Midbrain (tissue), 1 donor: ENCODE measurements at regions not wholly inside any gene's neighbourhood (a gene's known extent, or its start where the extent isn't known, plus 50 kb on each side); places are given as distances from the start of the nearest gene placed in this dataset.
"Not testable (repeated sequence)": the region's sequence is repeated elsewhere in the genome, so short reads cannot be mapped to it uniquely, and the experiment has no call there.

Experiments
- DNase-seq: peaks from one replicate; lab custom pipeline; 2025; lab: John Stamatoyannopoulos, UW

DNA sequence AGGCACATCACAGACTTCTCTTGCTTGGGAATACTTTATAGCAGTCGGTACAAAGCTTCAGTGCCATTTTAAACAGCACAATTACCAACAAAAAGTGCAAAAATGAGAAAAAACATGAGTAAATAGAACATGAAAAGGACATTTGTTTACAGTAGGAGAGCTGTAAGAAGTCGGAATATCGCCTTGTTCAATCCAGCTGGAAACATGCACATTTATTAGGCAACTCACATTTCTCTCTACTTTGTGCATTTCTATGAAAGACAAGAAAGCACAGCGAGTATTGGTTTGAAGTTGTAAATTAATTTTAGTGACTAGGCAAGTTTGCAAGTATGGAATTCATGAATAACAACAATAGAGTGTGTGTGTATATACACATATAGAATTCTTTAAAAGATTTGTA is 484.7 kb downstream of the DACH1 start:
- DNase-seq, result no peak

DNA sequence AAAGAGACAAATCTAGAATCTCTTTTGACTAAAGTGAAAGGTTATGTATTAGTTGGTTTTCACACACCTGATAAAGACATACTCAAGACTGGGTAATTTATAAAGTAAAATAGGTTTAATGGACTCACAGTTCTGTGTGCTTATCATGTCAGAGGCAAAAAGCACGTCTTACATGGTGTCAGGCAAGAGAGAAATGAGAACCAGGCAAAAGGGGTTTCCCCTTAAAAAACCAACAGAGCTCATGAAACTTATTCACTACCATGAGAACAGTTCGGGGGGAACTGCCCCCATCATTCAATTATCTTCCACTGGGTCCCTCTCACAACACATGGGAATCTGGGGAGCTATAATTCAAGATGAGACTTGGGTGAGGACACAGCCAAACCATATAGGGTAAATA is 486.8 kb downstream of the DACH1 start:
- DNase-seq, result no peak

DNA sequence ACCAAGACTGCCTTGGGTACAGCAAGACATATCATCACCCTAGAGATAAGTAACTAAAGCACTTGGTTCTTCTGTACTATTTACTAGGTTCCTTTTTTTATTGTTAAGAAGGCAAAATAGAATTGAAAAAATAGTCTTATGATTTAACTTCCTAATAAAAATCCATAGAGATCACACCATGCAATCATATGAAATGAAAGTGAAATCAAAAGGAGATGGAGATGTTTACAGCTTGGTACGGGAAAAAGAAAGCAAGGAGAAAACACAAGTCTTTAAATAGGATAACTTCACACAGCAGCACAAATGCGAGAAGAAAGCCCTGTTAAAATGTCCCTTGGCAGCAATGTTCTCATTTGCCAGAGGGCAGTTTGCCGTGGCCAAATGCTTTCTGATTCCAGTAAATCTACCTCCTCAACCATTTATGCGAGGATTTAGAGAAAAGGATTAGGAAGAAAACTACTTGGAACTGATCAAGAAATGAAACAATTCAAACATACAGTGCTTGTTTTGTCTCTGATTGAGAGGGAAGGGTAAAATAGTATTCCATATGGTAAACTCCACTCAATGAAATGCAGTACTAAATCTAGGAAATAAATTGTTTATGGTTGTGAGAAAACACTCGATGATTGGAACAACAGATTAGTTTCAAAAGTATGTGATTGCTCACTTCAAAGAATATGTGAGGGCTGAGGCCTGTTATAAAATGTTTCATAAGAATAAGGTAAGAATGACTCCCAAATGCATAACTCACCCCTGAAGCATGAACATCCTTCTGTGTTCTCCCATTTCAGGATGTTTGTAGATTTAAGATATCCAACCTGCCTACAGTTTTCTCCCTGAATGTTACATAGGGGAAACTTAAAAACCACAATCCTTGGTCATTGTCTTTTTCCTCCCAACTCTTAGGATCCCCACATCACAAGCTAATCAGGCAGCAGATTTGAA is 487.8 kb downstream of the DACH1 start:
- peak; percentile 5 for DNase-seq

DNA sequence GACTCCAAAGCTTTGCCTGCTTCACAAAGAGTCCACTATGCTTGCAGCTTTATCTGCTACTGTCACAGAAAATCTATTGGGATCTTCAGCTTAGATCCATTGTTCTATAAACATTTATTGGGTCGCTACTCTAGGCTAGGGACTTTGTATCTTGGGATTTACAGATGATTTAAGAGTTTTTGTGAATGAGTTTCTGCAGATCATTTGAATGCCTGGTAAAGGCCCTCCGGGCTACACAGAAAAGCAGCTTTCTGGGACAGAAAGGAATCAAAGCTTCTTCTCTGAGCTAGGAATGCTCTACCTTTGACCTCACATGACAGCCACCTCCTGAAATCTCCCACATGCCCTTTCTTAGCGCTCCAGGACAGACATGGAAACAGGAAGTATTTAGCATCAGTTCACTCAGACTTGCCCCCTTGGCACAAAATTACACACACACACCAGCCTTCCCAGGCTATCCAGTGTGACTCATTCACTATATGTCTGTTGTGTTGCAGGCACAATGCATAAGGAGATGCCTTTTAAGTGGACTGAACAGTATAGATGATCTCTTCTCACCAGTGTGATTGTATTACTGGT is 492.4 kb downstream of the DACH1 start:
- no peak for DNase-seq

GRCh38 chr13:71368336-71368735 is 498.7 kb downstream of the DACH1 start:
- no peak for DNase-seq

DNA sequence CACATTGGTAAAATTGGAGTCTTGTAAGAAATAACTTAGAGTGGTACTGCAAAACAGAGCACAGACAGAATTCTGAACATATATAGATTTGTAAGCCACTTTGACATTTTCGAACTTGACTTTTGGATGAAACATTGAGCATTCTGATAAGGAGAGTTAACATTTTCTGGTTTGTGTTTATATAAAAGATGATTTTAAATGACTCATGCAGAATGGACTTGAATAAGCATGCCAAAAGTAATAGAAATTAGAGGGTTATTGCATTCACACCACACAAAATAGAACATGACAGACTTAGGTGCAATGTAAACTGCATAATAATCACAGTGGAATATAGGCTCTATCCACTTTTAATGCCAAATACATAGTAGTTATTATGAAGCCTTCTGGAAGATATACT is 507.0 kb downstream of the DACH1 start:
- no peak for DNase-seq

DNA sequence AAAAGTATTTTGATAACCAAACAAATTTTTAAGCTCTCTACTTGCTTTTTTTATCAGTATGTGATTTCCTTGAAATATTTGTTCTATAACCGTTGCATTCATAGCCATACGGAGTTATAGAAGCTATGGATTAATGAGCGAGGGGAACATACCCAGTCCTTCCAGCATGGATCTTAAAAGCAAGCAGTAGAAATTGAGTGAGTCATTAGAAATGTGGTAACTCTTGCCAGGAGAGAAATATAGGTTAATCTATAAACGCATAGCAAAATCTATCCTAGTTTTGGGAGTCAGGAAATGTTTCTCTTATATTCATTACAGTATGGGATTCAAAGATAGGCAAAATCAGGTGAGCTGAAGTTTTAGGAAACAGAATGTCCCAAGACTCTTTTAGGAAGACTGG is 507.4 kb downstream of the DACH1 start:
- no peak for DNase-seq

GRCh38 chr13:71358218-71358617 is 508.8 kb downstream of the DACH1 start:
- no peak for DNase-seq

DNA sequence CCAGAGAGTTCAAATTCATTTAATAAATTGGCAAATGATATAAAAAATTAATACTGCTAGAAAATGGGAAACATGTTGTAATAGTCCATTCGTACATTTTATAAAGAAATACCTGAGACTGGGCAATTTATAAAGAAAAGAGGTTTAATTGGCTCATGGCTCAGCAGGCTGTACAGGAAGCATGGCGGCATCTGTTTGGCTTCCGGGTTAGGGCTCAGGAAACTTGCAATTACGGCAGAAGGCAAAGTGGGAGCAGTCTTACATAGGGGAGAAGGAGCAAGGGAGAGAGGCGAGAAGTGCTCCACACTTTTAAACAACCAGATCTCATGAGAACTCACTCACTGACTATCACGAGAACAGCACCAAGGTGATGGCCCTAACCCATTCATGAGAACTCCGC is 512.0 kb downstream of the DACH1 start:
- DNase-seq, result no peak

DNA sequence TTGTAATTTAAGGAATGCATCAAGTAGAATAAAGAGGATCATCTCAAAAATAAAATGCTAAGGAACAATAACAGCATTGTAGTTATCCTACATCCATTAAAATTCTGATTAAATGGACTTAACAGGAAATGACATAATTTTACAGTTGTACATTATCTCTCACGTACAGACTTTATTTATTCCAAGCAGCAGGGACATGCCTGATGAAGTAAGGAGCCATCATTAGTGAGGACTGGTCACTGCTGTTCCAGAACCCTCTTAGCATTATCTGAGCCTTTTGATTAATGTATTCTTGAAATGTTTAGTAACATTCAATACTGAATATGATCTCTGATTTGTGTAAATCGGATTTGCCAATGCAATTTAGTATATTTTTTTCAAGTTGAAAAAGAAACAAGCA is 516.1 kb downstream of the DACH1 start:
- no peak for DNase-seq

- DNase-seq, result not testable (repeated sequence)
These were observed 521.1 kb downstream of the DACH1 start for GRCh38 chr13:71345856-71346255.

GRCh38 chr13:71339736-71340135 is 527.3 kb downstream of the DACH1 start:
- no peak for DNase-seq

- no peak for DNase-seq
These were observed 528.0 kb downstream of the DACH1 start for GRCh38 chr13:71339005-71339404.

- no peak for DNase-seq
These were observed 528.9 kb downstream of the DACH1 start for GRCh38 chr13:71338070-71338469.

- no peak for DNase-seq
These were observed 539.7 kb downstream of the DACH1 start for GRCh38 chr13:71327266-71327665.

DNA sequence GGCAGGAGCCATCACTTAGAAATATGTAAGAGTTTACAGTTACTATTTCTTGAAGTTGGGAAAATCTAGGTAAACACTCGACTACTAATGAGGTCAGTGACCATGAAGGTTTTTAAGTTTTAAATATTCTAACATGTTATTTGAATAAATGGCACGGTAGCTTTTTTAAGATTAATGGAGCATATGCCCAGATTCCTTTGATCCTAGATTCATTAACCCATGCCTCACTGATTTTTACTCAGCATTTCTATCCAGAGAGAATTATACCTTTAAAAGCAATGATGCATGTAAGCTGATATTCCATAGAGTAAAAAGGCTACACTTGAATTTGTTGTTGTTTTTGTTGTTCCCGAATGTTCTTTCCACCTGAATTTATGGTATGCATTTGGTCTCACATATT is 541.4 kb downstream of the DACH1 start:
- DNase-seq, result no peak

GRCh38 chr13:71323266-71323665 is 543.7 kb downstream of the DACH1 start:
- DNase-seq, result no peak

DNA sequence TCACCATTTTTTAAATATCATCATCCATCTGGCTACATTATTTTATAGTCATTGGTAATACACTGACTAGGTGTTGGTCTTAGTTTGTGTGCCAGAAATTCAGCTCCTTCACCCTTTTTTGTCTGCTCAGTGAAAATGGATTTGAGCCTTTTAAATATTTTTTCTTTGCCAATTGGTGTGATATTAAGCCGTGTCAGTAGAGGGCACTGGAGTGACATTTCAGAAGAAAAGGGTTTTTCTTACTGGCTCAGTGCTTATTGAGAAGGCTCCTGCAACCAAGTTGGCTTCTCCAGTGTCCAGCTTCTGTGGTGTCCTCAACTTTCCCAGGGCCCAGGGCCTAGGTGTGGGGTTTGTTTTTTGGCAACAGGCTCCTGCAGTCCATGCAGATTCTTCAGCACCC is 546.6 kb downstream of the DACH1 start:
- no peak for DNase-seq

GRCh38 chr13:71316792-71317363 is 550.1 kb downstream of the DACH1 start:
- no peak for DNase-seq

DNA sequence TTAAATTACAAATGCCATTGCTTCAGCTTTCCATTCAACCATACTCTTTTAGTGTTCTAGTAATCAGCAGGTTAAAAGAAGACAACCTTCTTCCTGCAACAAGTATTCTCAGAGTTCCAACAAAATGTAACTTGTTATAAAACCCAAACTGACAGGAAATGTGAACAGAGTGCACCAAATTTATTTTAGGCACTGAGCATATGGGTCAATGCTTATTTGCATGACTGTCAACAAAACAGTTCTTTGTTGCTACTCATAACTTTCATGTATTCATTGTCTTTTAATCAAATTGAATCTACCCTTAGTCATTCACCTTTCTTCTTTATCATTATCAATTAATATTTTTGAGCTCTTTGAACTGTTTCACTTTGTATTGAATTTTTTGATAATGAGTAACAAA is 554.1 kb downstream of the DACH1 start:
- no peak for DNase-seq

DNA sequence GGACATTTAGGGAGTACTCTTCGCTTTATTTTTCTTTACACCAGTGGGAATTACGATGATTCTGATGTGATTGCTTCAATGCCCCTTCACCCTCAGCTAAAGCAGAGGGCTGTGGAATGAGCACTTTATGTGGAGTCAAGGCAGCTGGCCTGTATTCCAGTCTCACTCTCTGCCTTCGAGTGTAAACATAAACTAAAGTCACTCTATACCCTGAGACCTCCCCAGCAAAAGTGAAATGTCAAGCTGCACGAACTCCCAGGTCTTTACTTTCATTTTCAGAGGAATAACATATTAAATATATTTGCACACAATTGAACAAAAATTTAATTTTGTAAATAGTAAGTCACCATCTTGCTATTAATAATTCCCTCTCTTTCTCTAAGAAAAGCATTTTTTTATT is 557.1 kb downstream of the DACH1 start:
- no peak for DNase-seq

DNA sequence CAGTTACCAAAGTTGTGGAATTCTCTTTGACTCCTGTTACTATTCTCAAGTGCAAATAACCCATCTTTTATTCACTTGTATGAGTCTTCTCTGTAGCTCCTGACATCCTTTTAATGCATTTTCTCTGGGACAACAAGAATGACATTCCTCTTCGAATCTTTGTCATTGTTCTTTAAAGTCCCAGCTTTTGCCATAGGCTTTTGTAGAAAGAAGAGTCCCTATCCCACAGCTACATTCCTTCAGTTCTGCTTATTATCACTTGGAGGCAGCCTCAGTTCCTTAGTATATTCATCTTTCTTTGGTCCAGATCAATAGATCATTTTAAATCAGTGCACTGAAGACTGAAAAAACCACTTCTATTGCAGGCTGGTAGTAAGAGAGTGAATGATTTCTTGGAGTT is 560.2 kb downstream of the DACH1 start:
- no peak for DNase-seq

GRCh38 chr13:71304861-71305260 is 562.1 kb downstream of the DACH1 start:
- DNase-seq, result no peak
